HG03457 (cell line): ENCODE measurements at regions not wholly inside any gene's neighbourhood (a gene's known extent, or its start where the extent isn't known, plus 50 kb on each side); places are given as distances from the start of the nearest gene placed in this dataset.
"Not testable (repeated sequence)": the region's sequence is repeated elsewhere in the genome, so short reads cannot be mapped to it uniquely, and the experiment has no call there.

Source experiments
- ATAC-seq: cut with Tn5 transposase; IDR thresholded peaks from one replicate; pipeline ENCODE4 v1.9.1; 2021; ENCODE audit warnings: moderate number of reproducible peaks; ENCODE audit not compliant: unreplicated experiment

- not testable (repeated sequence) for ATAC-seq
Measured at GRCh38 chr19:28545397-28545796, 667.6 kb downstream of the UQCRFS1 start.

GRCh38 chr19:28544451-28545261 is 668.3 kb downstream of the UQCRFS1 start:
- no peak for ATAC-seq

GRCh38 chr19:28543244-28543776 is 669.6 kb downstream of the UQCRFS1 start:
- no peak for ATAC-seq

GRCh38 chr19:28542394-28543243 is 670.3 kb downstream of the UQCRFS1 start:
- no peak for ATAC-seq

GRCh38 chr19:28541602-28542393 is 671.2 kb downstream of the UQCRFS1 start:
- no peak for ATAC-seq

GRCh38 chr19:28541029-28541428 is 671.9 kb downstream of the UQCRFS1 start:
- ATAC-seq, result no peak

GRCh38 chr19:28540385-28540784 is 672.6 kb downstream of the UQCRFS1 start:
- ATAC-seq, result not testable (repeated sequence)

GRCh38 chr19:28539759-28540158 is 673.2 kb downstream of the UQCRFS1 start:
- ATAC-seq, result no peak

- not testable (repeated sequence) for ATAC-seq
Measured at GRCh38 chr19:28538579-28538978, 674.4 kb downstream of the UQCRFS1 start.

GRCh38 chr19:28537896-28538295 is 675.1 kb downstream of the UQCRFS1 start:
- ATAC-seq, result no peak

GRCh38 chr19:28537079-28537478 is 675.9 kb downstream of the UQCRFS1 start:
- no peak for ATAC-seq

GRCh38 chr19:28535352-28535775 is 677.6 kb downstream of the UQCRFS1 start:
- ATAC-seq, result no peak

GRCh38 chr19:28534766-28535351 is 678.1 kb downstream of the UQCRFS1 start:
- ATAC-seq, result no peak

- no peak for ATAC-seq
Measured at GRCh38 chr19:28532765-28533341, 680.1 kb downstream of the UQCRFS1 start.

- no peak for ATAC-seq
Measured at GRCh38 chr19:28531979-28532378, 681.0 kb downstream of the UQCRFS1 start.

- ATAC-seq, result no peak
Measured at GRCh38 chr19:28530406-28531035, 682.4 kb downstream of the UQCRFS1 start.

- ATAC-seq, result no peak
Measured at GRCh38 chr19:28526038-28526437, 686.9 kb downstream of the UQCRFS1 start.

GRCh38 chr19:28523619-28524018 is 689.3 kb downstream of the UQCRFS1 start:
- ATAC-seq, result no peak

GRCh38 chr19:28522545-28522922 is 690.4 kb downstream of the UQCRFS1 start:
- no peak for ATAC-seq
